Activated T-helper 1 cell treated with anti-CD3 and anti-CD28 coated beads, Interleukin-12 subunit alpha, Interleukin-12 subunit beta, Interleukin-2, Interleukin-4 antibody, amounts not matched to agents 30 ng/mL and 10 ng/mL and 1 ng/mL, durations not matched to agents 14 hours and 24 hours and 36 hours (primary cell): ENCODE measurements at regions not wholly inside any gene's neighbourhood (a gene's known extent, or its start where the extent isn't known, plus 50 kb on each side); places are given as distances from the start of the nearest gene placed in this dataset.

Source experiments
- DNase-seq: peaks from one replicate; pipeline ENCODE4 v3.0.0; 2021; ENCODE audit warnings: low spot score
- H3K27ac Mint-ChIP-seq: one replicate; pipeline ENCODE4 v1.8.0; 2021; ENCODE audit warnings: mild to moderate bottlenecking, mixed read lengths
- H3K27me3 Mint-ChIP-seq: one replicate; pipeline ENCODE4 v1.8.0; 2022; ENCODE audit warnings: mild to moderate bottlenecking, moderate library complexity, mixed read lengths; ENCODE audit not compliant: insufficient read depth
- H3K36me3 Mint-ChIP-seq: one replicate; pipeline ENCODE4 v1.8.0; 2021; ENCODE audit warnings: low read depth, mixed read lengths
- H3K4me1 Mint-ChIP-seq: one replicate; pipeline ENCODE4 v1.8.0; 2021; ENCODE audit warnings: low read depth, mixed read lengths
- H3K4me3 Mint-ChIP-seq: one replicate; pipeline ENCODE4 v1.8.0; 2021; ENCODE audit warnings: mild to moderate bottlenecking, moderate library complexity, mixed read lengths
- H3K9me3 Mint-ChIP-seq: one replicate; pipeline ENCODE4 v1.8.0; 2021; ENCODE audit warnings: mixed read lengths
- intact Hi-C: fragments of 100-400 bp; cut with micrococcal nuclease; formaldehyde crosslinking; loops from one replicate; pipeline ENCODE4 v1.15.1; 2024

GRCh38 chr4:121243485-121243884 is 79.4 kb upstream of the TNIP3 start:
- Mint-ChIP-seq H3K4me3 (peak overlapping the region; percentile 8), H3K27me3 (no peaks in the 10 kb centered on the region), H3K36me3 (no peaks in the 10 kb centered on the region), H3K27ac (peak overlapping the region; percentile 25), H3K4me1 (peaks cover 20% of the 10 kb centered on the region), H3K9me3 (no peaks in the 10 kb centered on the region)
- intact Hi-C loops = loop anchor here (1.0 to 5.0 kb wide), 5 partner anchors 9 to 91 kb away; no protein-coding TSS in a partner anchor
- DNase-seq = no peak

GRCh38 chr4:121242188-121242750 is 78.1 kb upstream of the TNIP3 start:
- Mint-ChIP-seq H3K36me3 (no peaks in the 10 kb centered on the region), H3K9me3 (no peaks in the 10 kb centered on the region), H3K4me1 (peaks cover 20% of the 10 kb centered on the region), H3K27ac (no peak overlapping the region), H3K27me3 (no peaks in the 10 kb centered on the region), H3K4me3 (no peak overlapping the region)
- DNase-seq = no peak
- intact Hi-C loops = loop anchor here (5.0 kb wide), 1 partner anchor 90 kb away; no protein-coding TSS in a partner anchor

GRCh38 chr4:121239951-121240350 is 75.8 kb upstream of the TNIP3 start:
- no peak for DNase-seq
- no peaks in the 10 kb centered on the region for H3K9me3 Mint-ChIP-seq
- no peak overlapping the region for H3K27ac Mint-ChIP-seq
- intact Hi-C loops = loop anchor here (5.0 kb wide), 1 partner anchor 88 kb away; no protein-coding TSS in a partner anchor
- H3K27me3 Mint-ChIP-seq = no peaks in the 10 kb centered on the region
- H3K4me1 Mint-ChIP-seq = peaks cover 13% of the 10 kb centered on the region
- H3K36me3 Mint-ChIP-seq = no peaks in the 10 kb centered on the region
- H3K4me3 Mint-ChIP-seq = no peak overlapping the region

GRCh38 chr4:121238461-121238860 is 74.3 kb upstream of the TNIP3 start:
- Mint-ChIP-seq H3K4me1 (peaks cover 5% of the 10 kb centered on the region), H3K27me3 (no peaks in the 10 kb centered on the region), H3K36me3 (no peaks in the 10 kb centered on the region), H3K27ac (no peak overlapping the region), H3K9me3 (no peaks in the 10 kb centered on the region), H3K4me3 (no peak overlapping the region)
- intact Hi-C loops = no loop called here
- DNase-seq = no peak

GRCh38 chr4:121237069-121237399 is 72.9 kb upstream of the TNIP3 start:
- Mint-ChIP-seq H3K4me3 (no peak overlapping the region), H3K9me3 (no peaks in the 10 kb centered on the region), H3K4me1 (no peaks in the 10 kb centered on the region), H3K27ac (no peak overlapping the region), H3K36me3 (no peaks in the 10 kb centered on the region), H3K27me3 (no peaks in the 10 kb centered on the region)
- intact Hi-C loops = no loop called here
- DNase-seq = no peak

- Mint-ChIP-seq H3K4me3 (no peak overlapping the region), H3K9me3 (no peaks in the 10 kb centered on the region), H3K4me1 (peaks cover under 1% of the 10 kb centered on the region), H3K27me3 (no peaks in the 10 kb centered on the region), H3K27ac (no peak overlapping the region), H3K36me3 (no peaks in the 10 kb centered on the region)
- intact Hi-C loops = no loop called here
- no peak for DNase-seq
Observed at GRCh38 chr4:121236353-121237068, 72.4 kb upstream of the TNIP3 start.

GRCh38 chr4:121233982-121234381 is 69.9 kb upstream of the TNIP3 start:
- intact Hi-C loops = no loop called here
- Mint-ChIP-seq H3K27me3 (no peaks in the 10 kb centered on the region), H3K27ac (no peak overlapping the region)

GRCh38 chr4:121229993-121230392 is 65.9 kb upstream of the TNIP3 start:
- Mint-ChIP-seq H3K9me3 (peaks cover 8% of the 10 kb centered on the region), H3K4me3 (no peak overlapping the region), H3K36me3 (peaks cover 1% of the 10 kb centered on the region), H3K4me1 (peaks cover 36% of the 10 kb centered on the region), H3K27me3 (no peaks in the 10 kb centered on the region), H3K27ac (no peak overlapping the region)
- intact Hi-C loops = no loop called here
- DNase-seq = no peak

More at GRCh38 chr4:121233982-121234381, 69.9 kb upstream of the TNIP3 start:
- Mint-ChIP-seq H3K4me1 (peaks cover 7% of the 10 kb centered on the region), H3K36me3 (no peaks in the 10 kb centered on the region), H3K9me3 (peaks cover 8% of the 10 kb centered on the region), H3K4me3 (no peak overlapping the region)
- no peak for DNase-seq

- Mint-ChIP-seq H3K4me1 (peaks cover 38% of the 10 kb centered on the region), H3K4me3 (no peak overlapping the region)
- intact Hi-C loops = no loop called here
Observed at GRCh38 chr4:121228848-121229247, 64.7 kb upstream of the TNIP3 start.

GRCh38 chr4:121227341-121227792 is 63.2 kb upstream of the TNIP3 start:
- Mint-ChIP-seq H3K9me3 (peaks cover 8% of the 10 kb centered on the region), H3K27ac (peak overlapping the region; percentile 83), H3K36me3 (peaks cover 1% of the 10 kb centered on the region), H3K27me3 (no peaks in the 10 kb centered on the region), H3K4me1 (peaks cover 38% of the 10 kb centered on the region), H3K4me3 (peak overlapping the region; percentile 76)
- intact Hi-C loops = loop anchor here (1.0 to 2.0 kb wide), 11 partner anchors 16 to 324 kb away; no protein-coding TSS in a partner anchor
- DNase-seq = no peak

More at GRCh38 chr4:121228848-121229247, 64.7 kb upstream of the TNIP3 start:
- DNase-seq = no peak
- Mint-ChIP-seq H3K36me3 (peaks cover 1% of the 10 kb centered on the region), H3K9me3 (peaks cover 8% of the 10 kb centered on the region), H3K27ac (no peak overlapping the region), H3K27me3 (no peaks in the 10 kb centered on the region)

- Mint-ChIP-seq H3K27me3 (no peaks in the 10 kb centered on the region), H3K27ac (no peak overlapping the region), H3K36me3 (peaks cover 1% of the 10 kb centered on the region), H3K4me1 (peaks cover 46% of the 10 kb centered on the region), H3K4me3 (peak overlapping the region; percentile 79), H3K9me3 (peaks cover 8% of the 10 kb centered on the region)
- DNase-seq = no peak
- intact Hi-C loops = loop anchor here (2.0 kb wide), 2 partner anchors 26 to 182 kb away; no protein-coding TSS in a partner anchor
Observed at GRCh38 chr4:121226362-121226761, 62.2 kb upstream of the TNIP3 start.

- intact Hi-C loops = no loop called here
- Mint-ChIP-seq H3K36me3 (peaks cover 2% of the 10 kb centered on the region), H3K4me3 (no peak overlapping the region), H3K27ac (no peak overlapping the region), H3K9me3 (no peaks in the 10 kb centered on the region), H3K4me1 (peaks cover 36% of the 10 kb centered on the region), H3K27me3 (no peaks in the 10 kb centered on the region)
- DNase-seq = no peak
Observed at GRCh38 chr4:121221608-121222007, 57.5 kb upstream of the TNIP3 start.

- Mint-ChIP-seq H3K27me3 (no peaks in the 10 kb centered on the region), H3K27ac (no peak overlapping the region), H3K4me3 (no peak overlapping the region), H3K4me1 (peaks cover 36% of the 10 kb centered on the region), H3K36me3 (peaks cover 2% of the 10 kb centered on the region), H3K9me3 (no peaks in the 10 kb centered on the region)
- intact Hi-C loops = no loop called here
- DNase-seq = no peak
Observed at GRCh38 chr4:121221201-121221600, 57.1 kb upstream of the TNIP3 start.
